Sigmoid colon (tissue), 4 donors: ENCODE measurements at regions not wholly inside any gene's neighbourhood (a gene's known extent, or its start where the extent isn't known, plus 50 kb on each side); places are given as distances from the start of the nearest gene placed in this dataset.

Source experiments
- EP300 ChIP-seq, 4 donors: sonication (generic); formaldehyde crosslinking; IDR thresholded peaks; one replicate each; pipeline ENCODE4 v1.6.1; 2017; ENCODE audit warnings: antibody characterized with exemption in 4 of 4
- POLR2A ChIP-seq, 2 donors: fragments of 450-650 bp; IDR thresholded peaks; one replicate each; pipeline ENCODE4 v1.6.1; 2016; ENCODE audit warnings: antibody characterized with exemption in 2 of 2, mild to moderate bottlenecking in 2 of 2, moderate library complexity in 2 of 2
- POLR2AphosphoS5 ChIP-seq, 4 donors: sonication (generic); formaldehyde crosslinking; IDR thresholded peaks; one replicate each; pipeline ENCODE4 v1.6.1; 2017; ENCODE audit warnings: antibody characterized with exemption in 4 of 4
- TF ChIP-seq, protein P1 (sequence below), 4 experiments: fragments of 450-650 bp in 3 of 4; fragments of 200-600 bp in 1 of 4; IDR thresholded peaks; one replicate each; pipeline ENCODE4 v1.5.1; 2016 to 2019; ENCODE audit warnings: antibody characterized with exemption in 4 of 4, mild to moderate bottlenecking in 3 of 4, moderate library complexity in 2 of 4

DNA sequence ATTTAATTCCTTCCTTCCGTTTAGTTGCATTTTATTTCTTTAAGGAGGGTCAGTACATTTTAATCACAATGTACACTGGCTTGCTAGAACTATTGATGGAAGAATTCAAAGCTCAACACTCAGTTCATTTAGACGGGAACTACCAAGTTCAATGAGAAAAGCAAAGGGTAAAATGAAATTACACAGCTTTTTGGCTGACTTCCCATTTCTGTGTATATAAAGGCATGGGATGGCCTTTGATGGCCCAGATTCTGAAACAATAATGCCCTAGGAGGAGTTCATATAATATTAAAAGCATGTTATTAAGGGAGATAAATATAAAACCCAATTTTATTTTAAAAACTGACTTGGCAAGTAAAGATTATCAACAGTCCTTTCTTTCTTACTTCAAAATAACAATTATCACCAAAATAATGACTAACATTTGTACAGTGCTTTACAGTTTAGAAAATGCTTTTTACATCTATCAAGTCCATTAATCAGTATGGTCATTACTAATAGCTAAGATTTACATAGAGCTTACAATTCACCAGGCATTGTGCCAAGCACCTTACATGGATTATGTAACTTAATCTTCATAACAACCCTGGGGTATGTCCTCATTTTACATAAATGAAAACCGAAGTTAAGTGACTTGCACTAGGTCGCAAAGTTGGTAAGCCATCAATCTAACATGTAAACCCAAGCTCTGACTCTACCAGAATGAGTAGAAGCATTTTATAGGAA lies 402.4 kb downstream of the OMA1 start:
- TF ChIP-seq EP300 (IDR thresholded peaks at IDR 0.05) (no peak), POLR2A (IDR thresholded peaks at IDR 0.05) (no peak), POLR2AphosphoS5 (IDR thresholded peaks at IDR 0.05) (no peak)
- TF ChIP-seq, protein P1, sequence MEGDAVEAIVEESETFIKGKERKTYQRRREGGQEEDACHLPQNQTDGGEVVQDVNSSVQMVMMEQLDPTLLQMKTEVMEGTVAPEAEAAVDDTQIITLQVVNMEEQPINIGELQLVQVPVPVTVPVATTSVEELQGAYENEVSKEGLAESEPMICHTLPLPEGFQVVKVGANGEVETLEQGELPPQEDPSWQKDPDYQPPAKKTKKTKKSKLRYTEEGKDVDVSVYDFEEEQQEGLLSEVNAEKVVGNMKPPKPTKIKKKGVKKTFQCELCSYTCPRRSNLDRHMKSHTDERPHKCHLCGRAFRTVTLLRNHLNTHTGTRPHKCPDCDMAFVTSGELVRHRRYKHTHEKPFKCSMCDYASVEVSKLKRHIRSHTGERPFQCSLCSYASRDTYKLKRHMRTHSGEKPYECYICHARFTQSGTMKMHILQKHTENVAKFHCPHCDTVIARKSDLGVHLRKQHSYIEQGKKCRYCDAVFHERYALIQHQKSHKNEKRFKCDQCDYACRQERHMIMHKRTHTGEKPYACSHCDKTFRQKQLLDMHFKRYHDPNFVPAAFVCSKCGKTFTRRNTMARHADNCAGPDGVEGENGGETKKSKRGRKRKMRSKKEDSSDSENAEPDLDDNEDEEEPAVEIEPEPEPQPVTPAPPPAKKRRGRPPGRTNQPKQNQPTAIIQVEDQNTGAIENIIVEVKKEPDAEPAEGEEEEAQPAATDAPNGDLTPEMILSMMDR (IDR thresholded peaks at IDR 0.05): no peak
